ENCODE measurements at regions not wholly inside any gene's neighbourhood (a gene's known extent, or its start where the extent isn't known, plus 50 kb on each side); places are given as distances from the start of the nearest gene placed in this dataset.

- TF ChIP-seq CTCF (IDR thresholded peaks at IDR 0.05), result no peak
These were observed 78.4 kb upstream of the WSCD2 start for GRCh38 chr12:108050696-108051095.

- TF ChIP-seq CTCF (IDR thresholded peaks at IDR 0.05), result no peak
These were observed 76.8 kb upstream of the WSCD2 start for GRCh38 chr12:108052260-108052659.

GRCh38 chr12:108053512-108053911, 75.6 kb upstream of the WSCD2 start:
- TF ChIP-seq CTCF (IDR thresholded peaks at IDR 0.05), result no peak

GRCh38 chr12:108054496-108054895, 74.6 kb upstream of the WSCD2 start:
- TF ChIP-seq CTCF (IDR thresholded peaks at IDR 0.05), result no peak

GRCh38 chr12:108055141-108055540, 73.9 kb upstream of the WSCD2 start:
- TF ChIP-seq CTCF (IDR thresholded peaks at IDR 0.05), result no peak

GRCh38 chr12:108060067-108060466, 69.0 kb upstream of the WSCD2 start:
- no peak for TF ChIP-seq CTCF (IDR thresholded peaks at IDR 0.05)

GRCh38 chr12:108060903-108061302, 68.2 kb upstream of the WSCD2 start:
- TF ChIP-seq CTCF (IDR thresholded peaks at IDR 0.05), result no peak

GRCh38 chr12:108063192-108063591, 65.9 kb upstream of the WSCD2 start:
- peak; percentile 38 for TF ChIP-seq CTCF (IDR thresholded peaks at IDR 0.05)
